GM23338 (cell line): ENCODE measurements at regions not wholly inside any gene's neighbourhood (a gene's known extent, or its start where the extent isn't known, plus 50 kb on each side); places are given as distances from the start of the nearest gene placed in this dataset.

Source experiments
- ATAC-seq: fragments of 200-7000 bp; cut with Tn5 transposase; 3 replicates; pipeline ENCODE4 v1.9.1; 2020
- DNase-seq: peaks from one replicate; pipeline ENCODE4 v3.0.0-alpha.2; 2015; ENCODE audit warnings: low spot score
- H2AFZ ChIP-seq: fragments of 200-600 bp; sonication (generic); 2 replicates; pipeline ENCODE4 v1.8.0; 2016; ENCODE audit warnings: antibody characterized with exemption, mild to moderate bottlenecking, moderate library complexity
- H3F3A ChIP-seq: fragments of 200-600 bp; sonication (generic); replicated peaks from 2 replicates; pipeline ENCODE4 v1.8.0; 2017; ENCODE audit warnings: antibody characterized with exemption, mixed run types, low read depth
- H3K27ac ChIP-seq: fragments of 200-600 bp; sonication (generic); 2 replicates; pipeline ENCODE4 v1.6.1; 2016; ENCODE audit warnings: low read depth
- H3K27me3 ChIP-seq: fragments of 200-600 bp; sonication (generic); 2 replicates; pipeline ENCODE4 v1.8.0; 2016; ENCODE audit warnings: mild to moderate bottlenecking, mixed run types, moderate library complexity; ENCODE audit not compliant: insufficient read depth
- H3K36me3 ChIP-seq: fragments of 200-600 bp; sonication (generic); 2 replicates; pipeline ENCODE4 v1.8.0; 2016; ENCODE audit warnings: mild to moderate bottlenecking; ENCODE audit not compliant: insufficient read depth
- H3K4me1 ChIP-seq: fragments of 200-600 bp; sonication (generic); 2 replicates; pipeline ENCODE4 v1.8.0; 2016; ENCODE audit warnings: mild to moderate bottlenecking, moderate library complexity; ENCODE audit not compliant: insufficient read depth
- H3K4me2 ChIP-seq: fragments of 200-600 bp; sonication (generic); 2 replicates; pipeline ENCODE4 v1.7.1; 2017; ENCODE audit warnings: mixed run types
- H3K4me3 ChIP-seq: fragments of 200-600 bp; sonication (generic); 2 replicates; pipeline ENCODE4 v1.6.1; 2016; ENCODE audit warnings: mixed run types
- H3K79me2 ChIP-seq: fragments of 200-600 bp; sonication (generic); replicated peaks from 2 replicates; pipeline ENCODE4 v1.8.0; 2017; ENCODE audit warnings: mild to moderate bottlenecking; ENCODE audit not compliant: insufficient read depth
- H3K9me2 ChIP-seq: fragments of 200-600 bp; sonication (generic); 2 replicates; pipeline ENCODE4 v1.8.0; 2017; ENCODE audit not compliant: insufficient read depth
- H4K20me1 ChIP-seq: fragments of 200-600 bp; sonication (generic); replicated peaks from 2 replicates; pipeline ENCODE4 v1.8.0; 2017; ENCODE audit warnings: mild to moderate bottlenecking; ENCODE audit not compliant: insufficient read depth
- H3K27ac Mint-ChIP-seq: 2 replicates; pipeline ENCODE4 v1.8.0; 2020; ENCODE audit warnings: inconsistent platforms, mild to moderate bottlenecking, moderate library complexity, mixed read lengths
- H3K27me3 Mint-ChIP-seq: 3 replicates; pipeline ENCODE4 v1.8.0; 2022; ENCODE audit warnings: low read depth, mild to moderate bottlenecking, moderate library complexity, mixed read lengths, inconsistent platforms; ENCODE audit not compliant: insufficient read depth, poor library complexity
- H3K36me3 Mint-ChIP-seq: 3 replicates; pipeline ENCODE4 v1.8.0; 2021; ENCODE audit warnings: low read depth, mild to moderate bottlenecking, inconsistent platforms, moderate library complexity, mixed read lengths
- H3K4me1 Mint-ChIP-seq: 3 replicates; pipeline ENCODE4 v1.8.0; 2020; ENCODE audit warnings: mild to moderate bottlenecking, inconsistent platforms, mixed read lengths
- H3K4me3 Mint-ChIP-seq: 3 replicates; pipeline ENCODE4 v1.8.0; 2021; ENCODE audit warnings: moderate library complexity, mild to moderate bottlenecking, inconsistent platforms, mixed read lengths
- H3K9me3 Mint-ChIP-seq: 3 replicates; pipeline ENCODE4 v1.8.0; 2020; ENCODE audit warnings: moderate library complexity, mild to moderate bottlenecking, inconsistent platforms, mixed read lengths
- CTCF ChIP-seq, 2 experiments: fragments of 200-600 bp in 1 of 2; sonication (generic) in 1 of 2; conservative IDR thresholded peaks; 2 replicates each; pipeline versions ENCODE4 v1.5.1 to v1.6.1; 2016 to 2017; ENCODE audit warnings: antibody characterized with exemption in 2 of 2, low read depth in 2 of 2, mild to moderate bottlenecking in 2 of 2, moderate library complexity in 1 of 2
- ETS1 ChIP-seq: IDR thresholded peaks from 2 replicates; pipeline ENCODE4 v1.6.1; 2016; ENCODE audit warnings: antibody characterized with exemption
- EZH2 ChIP-seq: fragments of 200-600 bp; sonication (generic); IDR thresholded peaks from one replicate; pipeline ENCODE4 v1.8.0; 2017; ENCODE audit warnings: antibody characterized with exemption, mild to moderate bottlenecking, low read depth; ENCODE audit not compliant: unreplicated experiment
- EZH2phosphoT487 ChIP-seq: fragments of 200-600 bp; sonication (generic); IDR thresholded peaks from one replicate; pipeline ENCODE4 v1.8.1; 2018; ENCODE audit warnings: antibody characterized with exemption; ENCODE audit not compliant: unreplicated experiment
- JUNB ChIP-seq: IDR thresholded peaks from one replicate; pipeline ENCODE4 v1.6.1; 2016; ENCODE audit warnings: antibody characterized with exemption; ENCODE audit not compliant: unreplicated experiment
- NANOG ChIP-seq: IDR thresholded peaks from 2 replicates; pipeline ENCODE4 v1.6.1; 2016; ENCODE audit warnings: antibody characterized with exemption, borderline replicate concordance
- POLR2AphosphoS5 ChIP-seq: IDR thresholded peaks from 2 replicates; pipeline ENCODE4 v1.6.1; 2016; ENCODE audit warnings: antibody characterized with exemption, low read depth
- STAT1 ChIP-seq: IDR thresholded peaks from one replicate; pipeline ENCODE4 v1.6.1; 2016; ENCODE audit warnings: antibody characterized with exemption; ENCODE audit not compliant: unreplicated experiment
- ZNF331 ChIP-seq: fragments of 250-450 bp; sonication (Bioruptor Pico); IDR thresholded peaks from 2 replicates; pipeline ENCODE4 v1.5.0; 2020; ENCODE audit warnings: low read depth, mild to moderate bottlenecking, moderate library complexity
- ZNF462 ChIP-seq: fragments of 250-450 bp; sonication (Bioruptor Pico); IDR thresholded peaks from 2 replicates; pipeline ENCODE4 v1.5.0; 2020; ENCODE audit warnings: mild to moderate bottlenecking, moderate library complexity

- peak overlapping the region; percentile 18; the same call in 1 of the 2 replicates for H3K4me2 ChIP-seq
- DNase-seq (peak; percentile 92), ATAC-seq (peak; percentile 94)
- H3F3A ChIP-seq, result no peaks in the 10 kb centered on the region
- H3K4me1 ChIP-seq, result peaks cover 8% of the 10 kb centered on the region
- H3K36me3 ChIP-seq, result no peaks in the 10 kb centered on the region
- no peak overlapping the region for H3K4me3 Mint-ChIP-seq
- H4K20me1 ChIP-seq, result no peaks in the 10 kb centered on the region
- no peak overlapping the region for H2AFZ ChIP-seq
- H3K27me3 ChIP-seq, result no peaks in the 10 kb centered on the region
- H3K27ac Mint-ChIP-seq, result peak overlapping the region; percentile 66
- no peaks in the 10 kb centered on the region; the same call in 2 of the 3 replicates for H3K36me3 Mint-ChIP-seq
- TF ChIP-seq STAT1, result no peak
- TF ChIP-seq CTCF (conservative IDR thresholded peaks at IDR 0.05; ENCODE audit: low read depth in 2 of 2), result peak; percentile 79 to 91
- TF ChIP-seq POLR2AphosphoS5, result peak; percentile 31; the same call in 1 of the 2 replicates
- H3K27ac ChIP-seq, result no peak overlapping the region
- peaks cover 4% of the 10 kb centered on the region; the same call in 2 of the 3 replicates for H3K4me1 Mint-ChIP-seq
- H3K27me3 Mint-ChIP-seq, result no peaks in the 10 kb centered on the region
- no peaks in the 10 kb centered on the region for H3K9me3 Mint-ChIP-seq
- H3K4me3 ChIP-seq, result no peak overlapping the region
- no peaks in the 10 kb centered on the region for H3K79me2 ChIP-seq
- 0 out of 2 replicates have a peak, but pooled peaks cover 4% of the 10 kb centered on the region for H3K9me2 ChIP-seq
These were observed 701.4 kb upstream of the COBL start for GRCh38 chr7:52017802-52018679.

GRCh38 chr7:52009181-52009580, 692.6 kb upstream of the COBL start:
- Mint-ChIP-seq H3K27me3 (no peaks in the 10 kb centered on the region), H3K36me3 (peaks cover 4% of the 10 kb centered on the region; the same call in 2 of the 3 replicates), H3K9me3 (peaks cover 5% of the 10 kb centered on the region; the same call in 2 of the 3 replicates), H3K27ac (no peak overlapping the region), H3K4me1 (peaks cover 5% of the 10 kb centered on the region), H3K4me3 (no peak overlapping the region)
- Histone ChIP-seq H3K4me2 (no peak overlapping the region), H3K4me1 (0 out of 2 replicates have a peak, but pooled peaks cover 5% of the 10 kb centered on the region), H3K27ac (no peak overlapping the region), H3K9me2 (peaks cover 9% of the 10 kb centered on the region; the same call in 1 of the 2 replicates), H3K27me3 (no peaks in the 10 kb centered on the region), H3F3A (no peaks in the 10 kb centered on the region), H3K4me3 (no peak overlapping the region), H4K20me1 (no peaks in the 10 kb centered on the region), H3K79me2 (no peaks in the 10 kb centered on the region), H2AFZ (peak overlapping the region; percentile 64; the same call in 1 of the 2 replicates), H3K36me3 (no peaks in the 10 kb centered on the region)
- DNase-seq (no peak), ATAC-seq (no peak)
- TF ChIP-seq NANOG, result no peak
- TF ChIP-seq ZNF462, result no peak
- no peak for TF ChIP-seq ETS1
- TF ChIP-seq EZH2phosphoT487, result no peak
- no peak for TF ChIP-seq EZH2
- TF ChIP-seq JUNB, result no peak
- no peak for TF ChIP-seq ZNF331 (CRISPR knock-in tag)
